Tibial nerve (tissue), 4 donors: ENCODE measurements at regions not wholly inside any gene's neighbourhood (a gene's known extent, or its start where the extent isn't known, plus 50 kb on each side); places are given as distances from the start of the nearest gene placed in this dataset.

Source experiments
- CTCF ChIP-seq, 5 experiments: fragments of 200-600 bp in 3 of 5; fragments of 450-650 bp in 2 of 5; sonication (generic) in 3 of 5; IDR thresholded peaks; one replicate each; pipeline ENCODE4 v1.5.1; 2016 to 2019; ENCODE audit warnings: antibody characterized with exemption in 5 of 5, mild to moderate bottlenecking in 3 of 5, moderate library complexity in 2 of 5
- EP300 ChIP-seq, 2 donors: sonication (generic); formaldehyde crosslinking; IDR thresholded peaks; one replicate each; pipeline ENCODE4 v1.6.1; 2017; ENCODE audit warnings: antibody characterized with exemption in 2 of 2, mild to moderate bottlenecking in 1 of 2
- POLR2A ChIP-seq, 2 donors: fragments of 450-650 bp; IDR thresholded peaks; one replicate each; pipeline ENCODE4 v1.6.1; 2017; ENCODE audit warnings: antibody characterized with exemption in 2 of 2, mild to moderate bottlenecking in 2 of 2, moderate library complexity in 2 of 2

DNA sequence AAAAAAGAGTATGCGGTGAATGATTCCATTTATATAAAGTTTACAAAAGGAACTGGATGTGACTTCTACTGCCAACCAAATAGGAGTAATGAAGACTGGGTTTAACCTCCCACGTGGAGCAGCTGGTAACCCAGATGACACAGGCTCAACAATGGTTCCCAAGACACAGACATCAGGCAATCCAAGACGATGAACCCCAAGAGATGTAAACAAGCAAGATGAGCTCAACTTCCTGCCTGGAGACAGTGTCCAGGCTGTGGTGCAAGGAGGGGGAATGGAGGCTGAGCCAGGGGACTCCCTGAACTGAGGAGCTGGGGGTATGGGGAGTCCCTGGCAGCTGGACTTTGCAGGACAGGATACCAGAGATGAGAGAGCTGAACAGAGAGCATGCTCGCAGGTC lies 104.7 kb downstream of the LITAF start:
- TF ChIP-seq EP300 (IDR thresholded peaks at IDR 0.05) (no peak), POLR2A (IDR thresholded peaks at IDR 0.05) (no peak), CTCF (IDR thresholded peaks at IDR 0.05) (no peak)
